Stomach (tissue), 8 donors: ENCODE measurements at regions not wholly inside any gene's neighbourhood (a gene's known extent, or its start where the extent isn't known, plus 50 kb on each side); places are given as distances from the start of the nearest gene placed in this dataset.

Experiments
- DNase-seq, 2 donors: peaks; one replicate each; pipeline versions ENCODE4 v3.0.0 to v3.0.0-alpha.2; 2013 to 2019
- H3K27ac ChIP-seq, 5 donors: fragments of 200-600 bp in 4 of 5; sonication (generic) in 4 of 5; one replicate each; pipeline ENCODE4 v1.5.1; 2013 to 2019; ENCODE audit warnings: mild to moderate bottlenecking in 1 of 5, moderate library complexity in 1 of 5
- H3K27me3 ChIP-seq, 3 donors: fragments of 200-600 bp; sonication (generic); one replicate each; pipeline ENCODE4 v1.5.1; 2017 to 2019; ENCODE audit warnings: mixed run types in 1 of 3
- H3K36me3 ChIP-seq, 4 donors: fragments of 200-600 bp; sonication (generic); 1 replicate in 3 of 4; 2 replicates in 1 of 4; pipeline ENCODE4 v1.5.1; 2016 to 2019
- H3K4me1 ChIP-seq, 4 donors: fragments of 200-600 bp; sonication (generic); one replicate each; pipeline ENCODE4 v1.5.1; 2016 to 2019
- H3K4me3 ChIP-seq, 4 donors: fragments of 200-600 bp; sonication (generic) in 3 of 4; one replicate each; pipeline ENCODE4 v1.5.1; 2016 to 2019; ENCODE audit warnings: mild to moderate bottlenecking in 1 of 4
- H3K9me3 ChIP-seq, 4 donors: fragments of 200-600 bp; sonication (generic); one replicate each; pipeline ENCODE4 v1.5.1; 2016 to 2019
- CTCF ChIP-seq, 7 experiments: fragments of 450-650 bp in 4 of 7; fragments of 200-600 bp in 3 of 7; sonication (generic) in 3 of 7; IDR thresholded peaks; one replicate each; pipeline ENCODE4 v1.5.1; 2016 to 2019; ENCODE audit warnings: antibody characterized with exemption in 7 of 7, control low read depth in 2 of 7, mild to moderate bottlenecking in 1 of 7
- EP300 ChIP-seq: sonication (generic); formaldehyde crosslinking; IDR thresholded peaks from one replicate; pipeline ENCODE4 v1.6.1; 2017; ENCODE audit warnings: antibody characterized with exemption
- POLR2A ChIP-seq, 4 donors: fragments of 450-650 bp; IDR thresholded peaks; one replicate each; pipeline ENCODE4 v1.6.1; 2016; ENCODE audit warnings: antibody characterized with exemption in 4 of 4, control low read depth in 2 of 4, mild to moderate bottlenecking in 1 of 4, moderate library complexity in 1 of 4
- POLR2AphosphoS5 ChIP-seq, 3 donors: sonication (generic); formaldehyde crosslinking; IDR thresholded peaks; one replicate each; pipeline ENCODE4 v1.6.1; 2016; ENCODE audit warnings: antibody characterized with exemption in 3 of 3
- WGBS, 5 donors: extraction: QIAGEN DNeasy Blood & Tissue Kit in 3 of 5; methylation state at CpG; one replicate each; pipeline versions ENCODE4 v1.1.5 to v1.1.7; 2013 to 2018; 5-methylcytosine and 5-hydroxymethylcytosine counted together
- intact Hi-C: fragments of 100-400 bp; cut with DNase I; formaldehyde crosslinking; loops from one replicate; pipeline ENCODE4 v1.15.1; 2023; ENCODE audit warnings: low total_unique reads
- donor health status: healthy with polysubstance abuse.
- donor health status: Bipolar disorder and iron deficiency.
- donor health status: healthy.

- Histone ChIP-seq H3K27ac (no peak overlapping the region), H3K36me3 (no peaks in the 10 kb centered on the region), H3K27me3 (peaks cover 0 to 6% (median 0%) of the 10 kb centered on the region in 3 donors), H3K4me1 (no peaks in the 10 kb centered on the region), H3K9me3 (no peaks in the 10 kb centered on the region), H3K4me3 (no peak overlapping the region)
- intact Hi-C loops: no loop called here
- peak in 1 of 2 donors; percentile 21 for DNase-seq
- TF ChIP-seq CTCF (IDR thresholded peaks at IDR 0.05): no peak
- no peak for TF ChIP-seq EP300
- TF ChIP-seq POLR2AphosphoS5 (IDR thresholded peaks at IDR 0.05): no peak
- no peak for TF ChIP-seq POLR2A (IDR thresholded peaks at IDR 0.05)
- WGBS, 5 donors: 49 to 70% (median 55%) methylated on average over 5 of the region's 5 CpGs
These were observed 85.6 kb upstream of the SRSF6 start for GRCh38 chr20:43372051-43372450.

GRCh38 chr20:43365691-43366090 is 92.0 kb upstream of the SRSF6 start:
- Histone ChIP-seq H3K4me3 (no peak overlapping the region), H3K27ac (no peak overlapping the region), H3K27me3 (peaks cover 0 to 37% (median 0%) of the 10 kb centered on the region in 3 donors), H3K9me3 (no peaks in the 10 kb centered on the region), H3K36me3 (no peaks in the 10 kb centered on the region), H3K4me1 (no peaks in the 10 kb centered on the region)
- intact Hi-C loops: no loop called here
- WGBS, 5 donors: 47 to 55% (median 51%) methylated on average over 9 to 10 of the region's 10 CpGs
- DNase-seq: no peak
- no peak for TF ChIP-seq POLR2AphosphoS5 (IDR thresholded peaks at IDR 0.05)
- TF ChIP-seq POLR2A (IDR thresholded peaks at IDR 0.05): no peak
- TF ChIP-seq EP300: no peak
- TF ChIP-seq CTCF (IDR thresholded peaks at IDR 0.05): no peak

DNA sequence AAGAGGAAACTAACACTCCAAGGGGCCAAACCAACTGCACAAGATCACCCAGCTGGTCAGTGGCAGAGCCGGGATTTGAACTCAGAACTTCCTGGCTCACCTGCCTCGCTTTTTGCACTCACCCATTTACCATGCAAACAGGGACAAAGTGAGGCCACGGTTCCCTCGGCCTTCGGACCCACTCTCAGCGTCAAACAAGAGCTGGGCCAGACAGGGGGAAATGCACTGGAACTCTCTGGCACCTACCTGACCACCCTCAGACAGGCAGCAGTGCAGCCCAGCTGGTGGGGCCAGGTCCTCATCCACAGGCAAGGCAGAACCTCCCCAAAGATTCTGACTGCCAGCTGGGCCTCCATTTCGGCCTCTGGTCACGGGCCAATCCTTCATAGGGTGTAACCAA is 93.7 kb upstream of the SRSF6 start:
- no peaks in the 10 kb centered on the region for H3K36me3 ChIP-seq
- H3K4me3 ChIP-seq: no peak overlapping the region
- H3K9me3 ChIP-seq: no peaks in the 10 kb centered on the region
- no peaks in the 10 kb centered on the region for H3K4me1 ChIP-seq
- H3K27ac ChIP-seq: no peak overlapping the region
- intact Hi-C loops: no loop called here
- no peak for DNase-seq
- peaks cover 0 to 37% (median 0%) of the 10 kb centered on the region in 3 donors for H3K27me3 ChIP-seq
- 70 to 87% (median 81%) methylated on average over 7 to 8 of the region's 8 CpGs for WGBS, 5 donors
- TF ChIP-seq POLR2A (IDR thresholded peaks at IDR 0.05) (no peak), POLR2AphosphoS5 (IDR thresholded peaks at IDR 0.05) (no peak), EP300 (no peak), CTCF (IDR thresholded peaks at IDR 0.05) (no peak)

DNA sequence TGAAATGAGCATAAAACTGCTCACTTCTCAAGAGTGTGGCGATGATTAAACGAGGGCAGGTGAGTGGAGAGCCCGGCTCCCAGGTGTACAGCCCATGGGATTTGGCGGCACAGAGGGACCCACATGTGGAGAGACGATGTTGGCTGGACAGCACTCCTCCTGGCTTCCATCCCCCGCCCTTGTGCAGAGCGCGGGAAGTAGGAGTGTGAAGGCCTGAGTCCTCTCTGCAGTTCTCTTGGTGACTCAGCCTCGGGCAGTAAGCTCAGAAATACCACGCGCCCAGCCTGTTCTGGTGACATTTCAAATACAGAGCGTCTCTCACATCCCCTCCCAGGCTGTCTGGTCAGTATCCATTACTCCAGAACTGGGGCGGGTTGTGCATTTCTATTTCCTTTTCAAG is 94.2 kb upstream of the SRSF6 start:
- no peak overlapping the region for H3K4me3 ChIP-seq

More for the DNA sequence above, 94.2 kb upstream of the SRSF6 start:
- Histone ChIP-seq H3K27ac (no peak overlapping the region), H3K36me3 (no peaks in the 10 kb centered on the region), H3K27me3 (peaks cover 0 to 37% (median 0%) of the 10 kb centered on the region in 3 donors), H3K9me3 (no peaks in the 10 kb centered on the region), H3K4me1 (no peaks in the 10 kb centered on the region)
- intact Hi-C loops: no loop called here
- 74 to 86% (median 82%) methylated on average over 13 of the region's 13 CpGs for WGBS, 5 donors
- no peak for TF ChIP-seq POLR2A (IDR thresholded peaks at IDR 0.05)
- TF ChIP-seq EP300: no peak
- TF ChIP-seq POLR2AphosphoS5 (IDR thresholded peaks at IDR 0.05): no peak
- TF ChIP-seq CTCF (IDR thresholded peaks at IDR 0.05): no peak
- DNase-seq: no peak
